ENCODE measurements at regions not wholly inside any gene's neighbourhood (a gene's known extent, or its start where the extent isn't known, plus 50 kb on each side); places are given as distances from the start of the nearest gene placed in this dataset.

- Histone ChIP-seq H3K4me1 (no peaks in the 10 kb centered on the region), H3K9me3 (no peaks in the 10 kb centered on the region), H3K36me3 (no peaks in the 10 kb centered on the region), H3K27me3 (no peaks in the 10 kb centered on the region), H3K27ac (no peak overlapping the region), H3K4me3 (no peak overlapping the region)
- 59 to 69% methylated on average over 2 of the region's 2 CpGs for WGBS, 2 donors
- no peak for TF ChIP-seq POLR2A (IDR thresholded peaks at IDR 0.05)
- TF ChIP-seq CTCF (IDR thresholded peaks at IDR 0.05): no peak
- TF ChIP-seq POLR2AphosphoS5 (IDR thresholded peaks at IDR 0.05): no peak
- no peak for TF ChIP-seq EP300 (IDR thresholded peaks at IDR 0.05)
- ATAC-seq (ENCODE audit: low FRiP score in 2 of 2) (no peak), DNase-seq (no peak)
These were observed 700.8 kb downstream of the SI start for GRCh38 chr3:164377466-164377865.

DNA sequence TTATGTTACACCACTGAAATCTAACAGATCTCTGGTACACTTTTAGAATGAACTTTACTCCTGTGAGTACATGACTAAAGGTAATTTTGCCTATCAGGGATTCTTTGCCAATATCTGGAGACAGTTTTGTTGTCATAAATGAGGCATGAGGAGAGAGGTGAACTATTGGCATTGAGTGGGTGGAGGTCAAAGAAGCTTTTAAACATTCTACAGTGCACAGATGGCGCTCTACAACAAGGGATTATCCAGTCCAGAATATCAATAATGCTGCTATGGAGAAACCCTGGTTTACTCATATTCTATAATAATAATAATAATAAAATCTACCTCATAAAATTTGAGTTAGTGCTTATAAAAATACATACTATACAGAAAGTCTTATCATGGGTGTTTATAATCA, 702.3 kb downstream of the SI start:
- no peaks in the 10 kb centered on the region for H3K36me3 ChIP-seq
- H3K9me3 ChIP-seq: no peaks in the 10 kb centered on the region
- no peak overlapping the region for H3K27ac ChIP-seq
- no peak overlapping the region for H3K4me3 ChIP-seq
- DNase-seq: no peak
- no peak for ATAC-seq (ENCODE audit: low FRiP score in 2 of 2)
- TF ChIP-seq POLR2A (IDR thresholded peaks at IDR 0.05): no peak
- TF ChIP-seq POLR2AphosphoS5 (IDR thresholded peaks at IDR 0.05): no peak
- TF ChIP-seq CTCF (IDR thresholded peaks at IDR 0.05): no peak
- TF ChIP-seq EP300 (IDR thresholded peaks at IDR 0.05): no peak
- no peaks in the 10 kb centered on the region for H3K27me3 ChIP-seq
- no peaks in the 10 kb centered on the region for H3K4me1 ChIP-seq
- 81 to 85% methylated on average over 1 of the region's 1 CpG for WGBS, 2 donors

DNA sequence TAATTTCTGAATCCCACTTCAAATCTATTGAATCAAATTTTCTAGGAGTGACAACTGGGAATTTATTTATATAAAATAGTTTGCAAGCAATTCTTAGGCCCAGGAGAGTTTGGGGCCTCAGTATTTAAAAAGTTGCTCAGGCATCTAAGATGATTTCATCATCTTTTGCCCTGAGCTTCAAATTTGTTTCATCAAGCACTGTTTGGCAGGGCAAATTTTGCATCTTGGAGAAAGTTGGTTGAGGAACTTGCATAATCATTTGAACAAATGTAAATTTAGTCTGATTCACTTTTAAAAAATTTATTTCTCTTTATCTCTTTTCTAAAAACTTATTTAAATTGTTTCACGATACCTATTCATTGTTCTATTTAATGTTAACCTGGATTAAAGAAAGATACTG, 702.8 kb downstream of the SI start:
- Histone ChIP-seq H3K27me3 (no peaks in the 10 kb centered on the region), H3K36me3 (no peaks in the 10 kb centered on the region), H3K4me1 (no peaks in the 10 kb centered on the region), H3K27ac (no peak overlapping the region), H3K4me3 (no peak overlapping the region), H3K9me3 (no peaks in the 10 kb centered on the region)
- no peak for DNase-seq
- WGBS, 2 donors: 29 to 94% methylated on average over 1 of the region's 1 CpG
- TF ChIP-seq POLR2AphosphoS5 (IDR thresholded peaks at IDR 0.05): no peak
- no peak for TF ChIP-seq CTCF (IDR thresholded peaks at IDR 0.05)
- TF ChIP-seq POLR2A (IDR thresholded peaks at IDR 0.05): no peak
- no peak for TF ChIP-seq EP300 (IDR thresholded peaks at IDR 0.05)
- no peak for ATAC-seq (ENCODE audit: low FRiP score in 2 of 2)

DNA sequence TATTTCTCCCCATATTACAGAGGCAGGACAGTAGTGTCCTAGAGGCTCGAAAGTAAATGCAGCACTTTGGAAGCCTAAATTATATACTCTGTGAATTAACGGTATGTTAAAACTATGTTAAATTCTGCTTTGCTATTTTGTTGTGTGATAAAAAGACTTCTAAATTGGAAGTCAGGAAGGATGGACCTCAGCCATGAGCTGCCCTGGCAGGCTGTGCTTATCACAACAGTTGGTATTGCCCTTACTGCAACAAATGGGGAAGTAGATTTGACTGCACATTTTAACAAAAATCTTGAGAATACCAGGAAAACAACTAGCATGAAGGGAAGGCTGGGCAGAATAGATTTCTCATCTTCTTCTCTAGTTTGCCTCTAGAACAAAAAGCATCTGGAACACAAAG, 706.6 kb downstream of the SI start:
- no peak for ATAC-seq (ENCODE audit: low FRiP score in 2 of 2)
- DNase-seq: no peak
- no peaks in the 10 kb centered on the region for H3K9me3 ChIP-seq
- H3K4me3 ChIP-seq: no peak overlapping the region
- WGBS, 2 donors: 82 to 87% methylated on average over 2 of the region's 2 CpGs
- no peaks in the 10 kb centered on the region for H3K36me3 ChIP-seq
- H3K4me1 ChIP-seq: no peaks in the 10 kb centered on the region
- TF ChIP-seq POLR2A (IDR thresholded peaks at IDR 0.05) (no peak), CTCF (IDR thresholded peaks at IDR 0.05) (no peak), POLR2AphosphoS5 (IDR thresholded peaks at IDR 0.05) (no peak), EP300 (IDR thresholded peaks at IDR 0.05) (no peak)
- no peak overlapping the region for H3K27ac ChIP-seq
- H3K27me3 ChIP-seq: no peaks in the 10 kb centered on the region

DNA sequence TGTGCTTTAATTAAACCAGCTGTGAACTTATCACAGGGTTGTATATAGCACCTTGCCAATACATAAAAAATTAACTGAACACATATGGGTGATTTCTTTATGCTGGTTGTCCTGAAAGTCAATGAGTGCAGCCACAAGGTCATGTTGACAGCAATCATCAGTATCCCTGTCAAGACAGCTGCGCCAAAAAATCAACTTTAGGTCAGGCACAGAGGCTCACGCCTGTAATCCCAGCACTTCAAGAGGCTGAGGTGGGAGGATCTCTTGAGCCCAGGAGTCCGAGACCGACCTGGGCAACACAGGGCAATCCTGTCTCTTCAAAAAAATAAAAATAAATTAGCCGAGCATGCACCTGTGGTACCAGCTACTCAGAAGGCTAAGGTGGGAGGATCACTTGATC, 707.3 kb downstream of the SI start:
- Histone ChIP-seq H3K27me3 (no peaks in the 10 kb centered on the region), H3K9me3 (no peaks in the 10 kb centered on the region), H3K27ac (no peak overlapping the region), H3K36me3 (no peaks in the 10 kb centered on the region), H3K4me3 (no peak overlapping the region), H3K4me1 (no peaks in the 10 kb centered on the region)
- no peak for TF ChIP-seq CTCF (IDR thresholded peaks at IDR 0.05)
- no peak for TF ChIP-seq POLR2A (IDR thresholded peaks at IDR 0.05)
- TF ChIP-seq EP300 (IDR thresholded peaks at IDR 0.05): no peak
- TF ChIP-seq POLR2AphosphoS5 (IDR thresholded peaks at IDR 0.05): no peak
- ATAC-seq (ENCODE audit: low FRiP score in 2 of 2) (no peak), DNase-seq (no peak)
- 77 to 82% methylated on average over 5 of the region's 5 CpGs for WGBS, 2 donors
